Fibroblast of skin of abdomen (primary cell): ENCODE measurements at regions not wholly inside any gene's neighbourhood (a gene's known extent, or its start where the extent isn't known, plus 50 kb on each side); places are given as distances from the start of the nearest gene placed in this dataset.
"Not testable (repeated sequence)": the region's sequence is repeated elsewhere in the genome, so short reads cannot be mapped to it uniquely, and the experiment has no call there.

Experiments
- DNase-seq: peaks from one replicate; pipeline ENCODE4 v3.0.0-alpha.2; 2013

DNA sequence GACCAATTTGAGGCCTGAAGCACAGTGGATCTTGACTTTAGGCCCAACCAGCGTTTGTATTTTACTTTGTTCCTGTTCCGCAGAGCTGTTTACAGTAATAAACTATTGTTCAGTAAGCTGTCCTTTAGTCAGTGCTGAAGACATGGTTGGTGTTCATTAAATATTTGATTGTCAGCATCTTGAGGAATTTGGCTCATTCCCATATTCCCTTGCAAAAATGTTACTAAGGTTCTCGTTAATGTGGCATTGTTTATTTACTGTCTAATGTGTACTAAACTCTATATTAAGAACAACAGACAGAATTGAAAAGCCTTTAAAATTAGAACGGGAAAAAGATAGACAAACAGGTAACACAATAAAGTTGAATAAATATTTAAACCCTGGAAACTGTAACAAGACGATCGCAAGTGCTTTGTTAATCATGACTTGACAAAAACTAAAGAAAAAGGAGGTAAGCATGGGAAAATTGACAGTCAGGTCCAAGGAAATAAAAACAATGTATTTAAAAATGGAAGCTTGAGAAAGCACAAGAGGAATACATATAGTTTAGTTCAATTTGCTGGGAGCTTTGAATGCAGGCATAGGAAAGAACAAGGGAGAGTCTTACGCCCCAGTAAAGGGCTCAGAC, 1060.8 kb upstream of the CRIM1 start:
- no peak for DNase-seq

DNA sequence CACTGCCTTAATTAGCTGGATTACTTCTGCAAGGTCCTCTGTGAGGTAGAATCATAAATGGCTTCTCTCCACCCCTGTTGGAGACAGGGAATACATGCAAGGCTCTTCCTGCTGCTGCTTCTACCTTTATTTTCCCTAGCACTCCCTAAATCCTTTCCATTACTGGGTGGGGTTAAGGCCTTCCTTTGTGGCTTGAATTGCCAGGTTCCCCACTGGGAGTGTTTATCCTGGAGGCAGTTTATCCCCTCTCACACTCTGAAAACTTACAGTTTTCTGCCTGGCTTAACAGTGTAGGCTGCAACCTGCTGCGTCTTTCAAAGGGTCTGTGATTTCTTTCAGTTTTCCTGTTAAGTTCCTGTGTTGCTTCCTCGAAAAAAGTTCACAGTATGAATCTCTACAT, 1062.3 kb upstream of the CRIM1 start:
- no peak for DNase-seq

DNA sequence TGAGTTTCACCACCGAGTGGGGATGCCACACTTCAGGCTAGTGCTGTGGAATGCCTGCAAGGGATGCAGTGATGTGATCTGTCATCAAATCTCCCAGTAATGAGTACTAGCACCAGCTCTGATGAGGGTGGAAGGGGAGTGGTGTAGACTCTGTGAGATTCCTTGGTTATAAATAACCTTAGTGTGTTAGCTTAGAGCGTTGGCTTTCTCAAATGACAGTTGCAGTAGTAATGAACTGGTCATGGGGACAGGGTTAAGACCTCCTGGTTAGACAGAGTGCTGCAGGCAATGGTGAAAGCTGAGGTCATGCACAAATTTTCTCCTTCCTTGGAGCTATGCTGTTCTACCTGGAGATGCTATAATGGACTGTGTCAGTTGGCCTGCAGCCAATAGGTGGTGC, 1063.4 kb upstream of the CRIM1 start:
- DNase-seq, result no peak

DNA sequence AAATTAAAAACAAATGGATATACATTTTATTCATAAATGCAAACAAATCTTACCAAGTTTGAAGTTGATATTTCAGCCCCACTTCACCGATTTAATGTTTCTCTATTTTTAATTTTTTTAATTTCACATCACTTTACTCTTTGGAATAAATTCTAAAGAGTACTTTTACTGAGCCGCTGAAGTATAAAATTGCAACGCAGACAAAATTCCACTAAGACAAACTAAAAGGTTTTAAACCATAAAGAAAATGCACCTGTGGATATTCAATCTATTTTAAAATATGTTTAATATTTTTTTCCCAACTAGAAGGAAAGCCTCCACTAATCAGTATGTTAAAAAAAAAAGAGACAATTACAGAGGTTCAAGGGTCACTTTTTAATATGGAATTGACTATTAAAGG, 1073.9 kb upstream of the CRIM1 start:
- no peak for DNase-seq

GRCh38 chr2:35255826-35256225, 1099.8 kb upstream of the CRIM1 start:
- DNase-seq, result no peak

- no peak for DNase-seq
These were observed 1104.4 kb upstream of the CRIM1 start for GRCh38 chr2:35251156-35251555.

GRCh38 chr2:35246702-35247101, 1108.9 kb upstream of the CRIM1 start:
- DNase-seq, result no peak

DNA sequence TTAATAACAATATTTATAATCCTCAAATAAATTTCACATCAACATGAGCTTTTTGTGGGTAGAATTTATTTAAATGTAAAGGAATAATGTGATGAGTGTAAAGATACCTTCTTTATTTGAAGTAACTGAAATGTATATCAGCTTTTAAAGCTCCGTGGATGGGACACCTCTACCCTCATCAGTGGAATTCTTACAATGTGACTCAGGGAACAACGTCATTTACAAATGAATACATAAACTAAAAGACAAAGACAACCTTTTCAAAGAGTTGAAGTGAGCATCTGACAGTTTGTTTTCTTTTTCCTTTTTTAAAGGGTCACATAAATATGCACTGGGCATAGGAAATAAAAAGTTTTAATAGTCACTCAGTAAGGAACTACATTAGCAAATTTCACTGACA, 1127.0 kb upstream of the CRIM1 start:
- no peak for DNase-seq

- no peak for DNase-seq
These were observed 1135.1 kb upstream of the CRIM1 start for GRCh38 chr2:35220461-35220860.

GRCh38 chr2:35204881-35205280, 1150.7 kb upstream of the CRIM1 start:
- no peak for DNase-seq

- no peak for DNase-seq
These were observed 1151.3 kb upstream of the CRIM1 start for GRCh38 chr2:35204323-35204722.

- DNase-seq, result no peak
These were observed 1156.3 kb upstream of the CRIM1 start for GRCh38 chr2:35199298-35199697.

- DNase-seq, result no peak
These were observed 1169.6 kb upstream of the CRIM1 start for GRCh38 chr2:35185861-35186412.

DNA sequence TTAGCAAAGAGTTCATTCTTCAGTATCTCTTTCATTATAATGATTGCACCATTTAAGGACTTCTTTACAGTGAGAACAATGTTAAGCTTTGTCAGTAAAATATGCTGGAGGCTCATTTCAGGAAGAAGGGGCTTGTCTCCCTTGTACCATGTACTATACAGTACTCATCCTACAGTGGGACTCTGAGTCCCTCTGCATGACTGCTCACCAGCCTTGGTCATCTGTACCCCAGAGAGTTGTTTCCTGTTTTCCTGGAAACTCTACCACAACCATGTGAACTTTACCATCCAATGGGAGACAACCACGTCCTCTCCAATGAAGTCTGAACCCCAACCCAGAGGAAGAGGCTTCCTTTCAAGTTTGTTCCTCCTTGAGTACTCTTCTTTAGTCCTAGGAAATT, 1171.1 kb upstream of the CRIM1 start:
- no peak for DNase-seq

- not testable (repeated sequence) for DNase-seq
These were observed 1178.9 kb upstream of the CRIM1 start for GRCh38 chr2:35176726-35177125.

- DNase-seq, result no peak
These were observed 1180.7 kb upstream of the CRIM1 start for GRCh38 chr2:35174845-35175244.

- no peak for DNase-seq
These were observed 1182.9 kb upstream of the CRIM1 start for GRCh38 chr2:35172687-35173086.

- DNase-seq, result no peak
These were observed 1187.2 kb upstream of the CRIM1 start for GRCh38 chr2:35168351-35168750.

GRCh38 chr2:35163948-35164347, 1191.6 kb upstream of the CRIM1 start:
- DNase-seq, result no peak

- DNase-seq, result no peak
These were observed 1194.7 kb upstream of the CRIM1 start for GRCh38 chr2:35160871-35161270.

GRCh38 chr2:35125871-35126270, 1229.7 kb upstream of the CRIM1 start:
- no peak for DNase-seq

DNA sequence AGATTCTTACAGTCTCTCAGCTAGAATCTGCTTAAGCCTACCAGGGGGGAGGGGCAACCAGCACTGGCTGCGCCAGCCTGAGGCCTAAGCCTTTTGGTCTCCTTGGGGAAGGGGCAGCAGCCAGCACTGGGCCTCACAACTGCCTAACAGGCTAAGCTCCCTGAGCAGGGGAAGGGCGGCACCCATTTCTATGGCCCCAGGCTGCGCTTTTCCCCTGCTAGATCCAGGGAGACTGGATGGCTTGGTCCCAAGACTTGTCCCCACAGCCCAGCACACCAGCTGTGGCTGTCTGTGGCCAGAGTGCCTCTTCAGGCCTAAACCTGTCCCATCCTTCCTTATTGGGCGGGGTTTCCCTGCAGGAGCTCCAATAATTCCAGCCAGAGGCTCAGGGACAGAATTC, 1230.3 kb upstream of the CRIM1 start:
- no peak for DNase-seq

DNA sequence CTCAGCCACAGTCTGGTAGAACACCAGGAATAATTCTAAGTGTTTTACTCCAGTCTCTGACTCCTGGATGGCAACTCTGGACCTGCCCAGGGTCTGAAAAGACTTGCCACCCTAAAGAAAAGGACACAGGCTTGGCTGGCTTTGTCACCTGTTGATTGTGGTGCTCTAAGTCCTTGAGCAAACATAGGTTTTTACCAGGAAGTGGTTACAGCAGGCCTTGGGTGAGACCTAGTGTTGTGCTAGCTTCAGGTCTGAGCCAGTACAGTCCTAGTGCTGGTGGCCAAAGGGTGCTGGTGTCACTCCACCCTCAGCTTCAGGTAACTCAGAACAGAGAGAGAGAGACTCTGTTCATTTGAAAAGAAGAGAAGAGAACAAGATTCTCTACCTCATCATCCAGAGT, 1239.4 kb upstream of the CRIM1 start:
- DNase-seq, result no peak

- no peak for DNase-seq
These were observed 1240.8 kb upstream of the CRIM1 start for GRCh38 chr2:35114765-35115164.

DNA sequence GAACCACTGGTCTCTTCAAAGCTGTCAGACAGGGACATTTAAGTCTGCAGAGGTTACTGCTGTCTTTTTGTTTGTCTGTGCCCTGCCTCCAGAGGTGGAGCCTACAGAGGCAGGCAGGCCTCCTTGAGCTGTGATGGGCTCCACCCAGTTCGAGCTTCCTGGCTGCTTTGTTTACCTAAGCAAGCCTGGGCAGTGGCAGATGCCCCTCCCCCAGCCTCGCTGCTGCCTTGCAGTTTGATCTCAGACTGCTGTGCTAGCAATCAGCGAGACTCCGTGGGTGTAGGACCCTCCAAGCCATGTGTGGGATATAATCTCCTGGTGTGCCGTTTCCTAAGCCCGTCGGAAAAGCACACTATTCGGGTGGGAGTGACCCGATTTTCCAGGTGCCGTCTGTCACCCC, 1243.2 kb upstream of the CRIM1 start:
- not testable (repeated sequence) for DNase-seq
